22Rv1 (cell line): ENCODE measurements at regions not wholly inside any gene's neighbourhood (a gene's known extent, or its start where the extent isn't known, plus 50 kb on each side); places are given as distances from the start of the nearest gene placed in this dataset.
"Not testable (repeated sequence)": the region's sequence is repeated elsewhere in the genome, so short reads cannot be mapped to it uniquely, and the experiment has no call there.

ENCODE experiments used
- H3K27ac ChIP-seq: fragments of 450-650 bp; 2 replicates; pipeline ENCODE4 v1.5.1; 2017
- CTCF ChIP-seq: fragments of 450-650 bp; IDR thresholded peaks from 2 replicates; pipeline ENCODE4 v1.5.1; 2017; ENCODE audit warnings: mild to moderate bottlenecking
- ZFX ChIP-seq: fragments of 450-650 bp; IDR thresholded peaks from 2 replicates; pipeline ENCODE4 v1.6.1; 2017; ENCODE audit warnings: antibody characterized with exemption, borderline replicate concordance

DNA sequence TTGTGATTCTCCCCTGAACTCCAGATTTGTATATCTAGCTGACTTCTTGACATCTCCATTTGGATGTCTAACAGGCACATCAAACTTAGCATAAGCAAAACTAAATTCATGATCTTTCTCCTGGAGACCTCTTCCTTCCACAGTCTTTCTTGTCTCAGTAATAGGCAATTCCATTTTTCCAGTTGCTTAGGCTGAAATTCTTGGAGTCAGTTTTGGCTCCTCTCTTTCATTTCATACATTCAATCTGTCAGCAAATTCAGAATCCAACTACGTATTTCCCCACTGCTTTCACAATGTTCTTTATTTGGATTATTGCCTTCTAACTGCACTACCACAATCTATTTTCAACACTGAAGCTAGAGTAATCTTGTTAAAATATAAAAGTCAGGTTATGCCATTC lies 219.9 kb upstream of the GLRA2 start:
- H3K27ac ChIP-seq = no peak overlapping the region
- TF ChIP-seq ZFX (no peak), CTCF (no peak)

- not testable (repeated sequence) for H3K27ac ChIP-seq
Measured at GRCh38 chrX:14308976-14309375, 220.4 kb upstream of the GLRA2 start.

GRCh38 chrX:14303891-14304290 lies 225.4 kb upstream of the GLRA2 start:
- TF ChIP-seq ZFX (no peak), CTCF (no peak)
- H3K27ac ChIP-seq = no peak overlapping the region

- H3K27ac ChIP-seq = not testable (repeated sequence)
Measured at GRCh38 chrX:14302561-14302960, 226.8 kb upstream of the GLRA2 start.

GRCh38 chrX:14300376-14300775 lies 229.0 kb upstream of the GLRA2 start:
- H3K27ac ChIP-seq = no peak overlapping the region
- TF ChIP-seq CTCF = no peak
- no peak for TF ChIP-seq ZFX

GRCh38 chrX:14295426-14295825 lies 233.9 kb upstream of the GLRA2 start:
- H3K27ac ChIP-seq = no peak overlapping the region
- no peak for TF ChIP-seq CTCF
- TF ChIP-seq ZFX = no peak

GRCh38 chrX:14291666-14292500 lies 237.5 kb upstream of the GLRA2 start:
- TF ChIP-seq ZFX (no peak), CTCF (no peak)
- H3K27ac ChIP-seq = no peak overlapping the region

DNA sequence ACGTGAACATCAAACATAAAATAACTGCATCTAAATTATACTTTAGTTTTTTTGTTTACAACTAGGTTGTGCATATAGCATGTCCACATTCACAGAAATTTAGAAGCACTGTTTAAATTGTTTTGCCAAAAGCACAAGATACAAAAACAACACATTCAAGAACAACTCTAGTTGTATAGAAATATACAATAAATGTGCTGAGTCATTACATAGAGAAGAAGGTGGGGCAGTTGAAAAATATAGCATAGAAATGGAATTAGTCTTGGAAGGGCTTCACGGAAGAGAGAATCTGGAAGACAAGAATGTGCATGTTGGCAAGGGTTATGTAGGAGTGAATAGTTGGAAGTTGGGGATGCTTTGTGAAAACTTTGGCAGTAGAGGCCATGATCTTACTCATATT lies 239.0 kb upstream of the GLRA2 start:
- no peak overlapping the region for H3K27ac ChIP-seq
- TF ChIP-seq CTCF (no peak), ZFX (no peak)
